ENCODE measurements at regions not wholly inside any gene's neighbourhood (a gene's known extent, or its start where the extent isn't known, plus 50 kb on each side); places are given as distances from the start of the nearest gene placed in this dataset.
"Not testable (repeated sequence)": the region's sequence is repeated elsewhere in the genome, so short reads cannot be mapped to it uniquely, and the experiment has no call there.

DNA sequence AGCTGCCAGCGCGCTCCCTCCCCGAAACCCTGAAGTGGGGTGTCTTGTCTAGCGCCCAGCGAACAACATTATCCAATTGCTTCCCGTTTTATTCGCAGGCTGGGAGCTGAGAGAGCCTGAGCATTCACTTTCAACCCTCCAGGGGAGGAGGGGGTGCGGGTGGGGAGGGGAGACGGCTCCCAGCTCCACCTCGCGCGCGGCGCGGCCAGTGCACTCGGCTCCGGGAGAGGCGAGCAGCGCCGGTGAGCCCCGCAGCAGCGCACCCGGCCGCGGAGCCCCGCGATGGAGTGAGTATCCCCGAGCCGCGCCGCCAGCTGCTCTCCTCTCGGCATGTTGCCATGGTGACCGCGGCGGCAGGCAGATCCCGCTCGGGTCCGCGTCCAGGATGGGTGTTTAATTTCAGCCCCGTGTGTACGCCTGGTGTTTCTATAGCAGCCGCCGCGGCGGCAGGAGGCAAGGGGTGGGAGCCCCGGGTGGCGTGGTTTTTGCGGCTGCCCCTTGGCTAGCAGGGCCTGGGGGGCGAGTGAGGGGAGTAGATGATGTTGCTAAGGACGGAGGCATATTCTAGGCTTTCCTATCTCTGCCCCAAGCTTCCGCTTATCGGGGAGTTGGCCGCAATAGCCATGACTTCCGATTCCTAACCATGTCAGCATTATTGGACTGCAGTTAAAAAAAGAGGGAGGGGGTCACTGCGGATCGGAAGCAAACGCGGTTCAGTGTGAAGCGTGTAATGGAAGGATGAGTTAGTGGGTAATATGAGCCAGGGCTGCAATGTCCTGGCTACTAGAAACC is 139.2 kb upstream of the PALM2AKAP2 start:
- Histone ChIP-seq H3K36me3 (ENCODE audit: control insufficient read depth, insufficient read depth, low read length) (no peaks in the 10 kb centered on the region), H3K4me3 (replicated peaks; ENCODE audit: low read depth, low read length) (no peak overlapping the region), H3K27me3 (replicated peaks; ENCODE audit: control insufficient read depth, insufficient read depth, low read length) (peaks cover 7% of the 10 kb centered on the region)
- TF ChIP-seq, protein P1, sequence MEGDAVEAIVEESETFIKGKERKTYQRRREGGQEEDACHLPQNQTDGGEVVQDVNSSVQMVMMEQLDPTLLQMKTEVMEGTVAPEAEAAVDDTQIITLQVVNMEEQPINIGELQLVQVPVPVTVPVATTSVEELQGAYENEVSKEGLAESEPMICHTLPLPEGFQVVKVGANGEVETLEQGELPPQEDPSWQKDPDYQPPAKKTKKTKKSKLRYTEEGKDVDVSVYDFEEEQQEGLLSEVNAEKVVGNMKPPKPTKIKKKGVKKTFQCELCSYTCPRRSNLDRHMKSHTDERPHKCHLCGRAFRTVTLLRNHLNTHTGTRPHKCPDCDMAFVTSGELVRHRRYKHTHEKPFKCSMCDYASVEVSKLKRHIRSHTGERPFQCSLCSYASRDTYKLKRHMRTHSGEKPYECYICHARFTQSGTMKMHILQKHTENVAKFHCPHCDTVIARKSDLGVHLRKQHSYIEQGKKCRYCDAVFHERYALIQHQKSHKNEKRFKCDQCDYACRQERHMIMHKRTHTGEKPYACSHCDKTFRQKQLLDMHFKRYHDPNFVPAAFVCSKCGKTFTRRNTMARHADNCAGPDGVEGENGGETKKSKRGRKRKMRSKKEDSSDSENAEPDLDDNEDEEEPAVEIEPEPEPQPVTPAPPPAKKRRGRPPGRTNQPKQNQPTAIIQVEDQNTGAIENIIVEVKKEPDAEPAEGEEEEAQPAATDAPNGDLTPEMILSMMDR (IDR thresholded peaks at IDR 0.05; ENCODE audit: insufficient read depth, low read length, poor library complexity, severe bottlenecking) = no peak
- peak; percentile 10 for DNase-seq (ENCODE audit: extremely low read depth, insufficient read length)

DNA sequence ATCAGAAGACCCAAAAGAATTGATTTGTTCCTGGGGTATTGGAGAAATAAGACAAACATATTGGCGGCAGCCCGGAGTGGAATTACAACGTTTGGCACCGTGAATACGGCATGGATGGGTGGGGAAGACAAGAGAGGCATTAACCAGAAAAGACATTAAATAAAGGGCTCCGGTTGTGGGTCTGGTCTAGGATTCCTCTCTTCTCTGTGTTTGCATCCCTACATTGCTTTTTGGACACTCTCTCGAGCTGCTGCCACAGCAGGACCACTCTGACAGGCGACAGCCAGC is 138.7 kb upstream of the PALM2AKAP2 start:
- no peak overlapping the region for H3K4me3 ChIP-seq (replicated peaks; ENCODE audit: low read depth, low read length)
- DNase-seq (ENCODE audit: extremely low read depth, insufficient read length) = no peak
- TF ChIP-seq, protein P1 (IDR thresholded peaks at IDR 0.05; ENCODE audit: insufficient read depth, low read length, poor library complexity, severe bottlenecking) = no peak
- H3K36me3 ChIP-seq (ENCODE audit: control insufficient read depth, insufficient read depth, low read length) = no peaks in the 10 kb centered on the region
- H3K27me3 ChIP-seq (replicated peaks; ENCODE audit: control insufficient read depth, insufficient read depth, low read length) = peaks cover 7% of the 10 kb centered on the region

GRCh38 chr9:109652112-109652511 is 127.9 kb upstream of the PALM2AKAP2 start:
- DNase-seq (ENCODE audit: extremely low read depth, insufficient read length) = no peak
- Histone ChIP-seq H3K27me3 (replicated peaks; ENCODE audit: control insufficient read depth, insufficient read depth, low read length) (no peaks in the 10 kb centered on the region; the same call in 1 of the 2 replicates), H3K4me3 (replicated peaks; ENCODE audit: low read depth, low read length) (no peak overlapping the region), H3K36me3 (ENCODE audit: control insufficient read depth, insufficient read depth, low read length) (no peaks in the 10 kb centered on the region)
- TF ChIP-seq, protein P1 (IDR thresholded peaks at IDR 0.05; ENCODE audit: insufficient read depth, low read length, poor library complexity, severe bottlenecking) = no peak

DNA sequence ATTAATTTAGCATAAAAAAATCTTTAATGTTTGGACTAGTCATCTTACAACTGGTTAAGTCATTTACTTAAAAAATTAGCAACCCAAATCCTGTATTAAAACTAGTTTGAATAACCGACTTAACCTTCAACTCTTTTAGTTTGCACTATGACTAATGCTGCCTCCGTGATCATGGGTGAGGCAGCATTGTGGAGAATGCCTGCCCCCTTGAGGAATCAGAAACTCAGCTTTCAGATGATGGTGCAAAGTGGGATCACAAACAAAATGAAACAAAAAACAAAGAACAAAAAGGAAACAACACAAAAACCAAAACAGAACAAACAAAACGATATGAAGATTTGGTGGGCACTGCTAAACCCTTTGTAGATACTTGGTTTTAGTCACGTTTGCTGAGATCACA is 127.0 kb upstream of the PALM2AKAP2 start:
- TF ChIP-seq, protein P1 (IDR thresholded peaks at IDR 0.05; ENCODE audit: insufficient read depth, low read length, poor library complexity, severe bottlenecking) = peak; percentile 17
- H3K27me3 ChIP-seq (replicated peaks; ENCODE audit: control insufficient read depth, insufficient read depth, low read length) = no peaks in the 10 kb centered on the region; the same call in 1 of the 2 replicates
- H3K4me3 ChIP-seq (replicated peaks; ENCODE audit: low read depth, low read length) = no peak overlapping the region
- no peak for DNase-seq (ENCODE audit: extremely low read depth, insufficient read length)
- no peaks in the 10 kb centered on the region for H3K36me3 ChIP-seq (ENCODE audit: control insufficient read depth, insufficient read depth, low read length)

- TF ChIP-seq, protein P1 (IDR thresholded peaks at IDR 0.05; ENCODE audit: insufficient read depth, low read length, poor library complexity, severe bottlenecking) = no peak
- Histone ChIP-seq H3K4me3 (replicated peaks; ENCODE audit: low read depth, low read length) (no peak overlapping the region), H3K36me3 (ENCODE audit: control insufficient read depth, insufficient read depth, low read length) (no peaks in the 10 kb centered on the region), H3K27me3 (replicated peaks; ENCODE audit: control insufficient read depth, insufficient read depth, low read length) (no peaks in the 10 kb centered on the region; the same call in 1 of the 2 replicates)
- DNase-seq (ENCODE audit: extremely low read depth, insufficient read length) = no peak
Observed at GRCh38 chr9:109653470-109653869, 126.5 kb upstream of the PALM2AKAP2 start.

DNA sequence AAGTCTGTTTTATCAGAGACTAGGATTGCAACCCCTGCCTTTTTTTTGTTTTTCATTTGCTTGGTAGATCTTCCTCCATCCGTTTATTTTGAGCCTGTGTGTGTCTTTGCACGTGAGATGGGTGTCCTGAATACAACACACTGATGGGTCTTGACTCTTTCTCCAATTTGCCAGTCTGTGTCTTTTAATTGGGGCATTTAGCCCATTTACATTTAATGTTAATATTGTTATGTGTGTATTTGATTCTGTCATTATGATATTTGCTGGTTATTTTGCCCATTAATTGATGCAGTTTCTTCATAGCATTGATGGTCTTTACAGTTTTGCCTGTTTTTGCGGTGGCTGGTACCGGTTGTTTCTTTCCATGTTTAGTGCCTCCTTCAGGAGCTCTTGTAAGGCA is 116.0 kb upstream of the PALM2AKAP2 start:
- not testable (repeated sequence) for DNase-seq (ENCODE audit: extremely low read depth, insufficient read length); H3K36me3 ChIP-seq (ENCODE audit: control insufficient read depth, insufficient read depth, low read length); H3K27me3 ChIP-seq (replicated peaks; ENCODE audit: control insufficient read depth, insufficient read depth, low read length); H3K4me3 ChIP-seq (replicated peaks; ENCODE audit: low read depth, low read length)

DNA sequence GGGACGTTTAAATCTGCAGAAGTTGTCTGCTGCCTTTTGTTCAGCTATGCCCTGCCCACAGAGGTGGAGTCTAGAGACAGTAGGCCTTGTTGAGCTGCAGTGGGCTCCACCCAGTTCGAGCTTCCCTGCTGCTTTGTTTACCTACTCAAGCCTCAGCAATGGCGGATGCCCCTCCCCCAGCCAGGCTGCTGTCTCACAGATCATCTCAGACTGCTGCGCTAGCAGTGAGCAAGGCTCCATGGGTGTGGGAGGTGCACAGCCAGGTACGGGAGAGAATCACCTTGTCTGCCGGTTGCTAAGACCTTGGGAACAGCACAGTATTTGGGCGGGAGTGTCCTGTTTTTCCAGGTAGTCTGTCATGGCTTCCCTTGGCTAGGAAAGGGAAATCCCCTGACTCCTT is 114.3 kb upstream of the PALM2AKAP2 start:
- not testable (repeated sequence) for DNase-seq (ENCODE audit: extremely low read depth, insufficient read length); H3K4me3 ChIP-seq (replicated peaks; ENCODE audit: low read depth, low read length)

More for the DNA sequence above, 114.3 kb upstream of the PALM2AKAP2 start:
- not testable (repeated sequence) for H3K27me3 ChIP-seq (replicated peaks; ENCODE audit: control insufficient read depth, insufficient read depth, low read length); H3K36me3 ChIP-seq (ENCODE audit: control insufficient read depth, insufficient read depth, low read length)
